ENCODE measurements at regions not wholly inside any gene's neighbourhood (a gene's known extent, or its start where the extent isn't known, plus 50 kb on each side); places are given as distances from the start of the nearest gene placed in this dataset.

- Histone ChIP-seq H2AFZ (ENCODE audit: low read length) (no peak overlapping the region), H3F3A (ENCODE audit: low read depth) (no peaks in the 10 kb centered on the region), H3K4me3 (ENCODE audit: low read length, poor library complexity, severe bottlenecking) (no peak overlapping the region), H3K9me3 (ENCODE audit: insufficient read depth, low read depth, low read length) (no peaks in the 10 kb centered on the region), H3K79me2 (ENCODE audit: insufficient read depth, low read length) (no peaks in the 10 kb centered on the region), H3K4me1 (ENCODE audit: insufficient read depth, low read length, poor library complexity, severe bottlenecking) (peaks cover 12% of the 10 kb centered on the region), H3K27me3 (ENCODE audit: insufficient read depth, low read length, poor library complexity, severe bottlenecking) (no peaks in the 10 kb centered on the region), H3K9me2 (replicated peaks; ENCODE audit: low read depth, low read length) (no peaks in the 10 kb centered on the region; the same call in 1 of the 2 replicates), H4K20me1 (ENCODE audit: insufficient read depth, low read length, poor library complexity, severe bottlenecking) (no peaks in the 10 kb centered on the region), H3K4me2 (ENCODE audit: low read depth, low read length, poor library complexity, severe bottlenecking) (no peak overlapping the region), H3K36me3 (ENCODE audit: insufficient read depth, low read length) (no peaks in the 10 kb centered on the region), H3K9ac (ENCODE audit: low read depth, low read length, poor library complexity, severe bottlenecking) (no peak overlapping the region)
- TF ChIP-seq EZH2phosphoT487 (IDR thresholded peaks at IDR 0.05; ENCODE audit: borderline replicate concordance), result no peak
- no peak for TF ChIP-seq CTCF (conservative IDR thresholded peaks at IDR 0.05; ENCODE audit: low read length)
Observed at GRCh38 chr12:46109343-46110222, 119.2 kb upstream of the SCAF11 start.

- Histone ChIP-seq H3K4me2 (ENCODE audit: low read depth, low read length, poor library complexity, severe bottlenecking) (no peak overlapping the region), H3K4me1 (ENCODE audit: insufficient read depth, low read length, poor library complexity, severe bottlenecking) (peaks cover 12% of the 10 kb centered on the region)
Observed at GRCh38 chr12:46108721-46109120, 118.3 kb upstream of the SCAF11 start.

GRCh38 chr12:46107591-46107990 is 117.2 kb upstream of the SCAF11 start:
- Histone ChIP-seq H3K4me1 (ENCODE audit: insufficient read depth, low read length, poor library complexity, severe bottlenecking) (peaks cover 12% of the 10 kb centered on the region), H3K9me3 (ENCODE audit: insufficient read depth, low read depth, low read length) (no peaks in the 10 kb centered on the region), H3K9ac (ENCODE audit: low read depth, low read length, poor library complexity, severe bottlenecking) (no peak overlapping the region)

More at GRCh38 chr12:46108721-46109120, 118.3 kb upstream of the SCAF11 start:
- H3K27me3 ChIP-seq (ENCODE audit: insufficient read depth, low read length, poor library complexity, severe bottlenecking), result no peaks in the 10 kb centered on the region
- no peak overlapping the region for H3K4me3 ChIP-seq (ENCODE audit: low read length, poor library complexity, severe bottlenecking)
- TF ChIP-seq CTCF (conservative IDR thresholded peaks at IDR 0.05; ENCODE audit: low read length) (no peak), EZH2phosphoT487 (IDR thresholded peaks at IDR 0.05; ENCODE audit: borderline replicate concordance) (no peak)
- no peaks in the 10 kb centered on the region for H3K36me3 ChIP-seq (ENCODE audit: insufficient read depth, low read length)
- H3F3A ChIP-seq (ENCODE audit: low read depth), result no peaks in the 10 kb centered on the region
- no peaks in the 10 kb centered on the region for H3K9me3 ChIP-seq (ENCODE audit: insufficient read depth, low read depth, low read length)
- no peak overlapping the region for H2AFZ ChIP-seq (ENCODE audit: low read length)
- no peaks in the 10 kb centered on the region for H4K20me1 ChIP-seq (ENCODE audit: insufficient read depth, low read length, poor library complexity, severe bottlenecking)
- H3K79me2 ChIP-seq (ENCODE audit: insufficient read depth, low read length), result no peaks in the 10 kb centered on the region
- no peak overlapping the region for H3K9ac ChIP-seq (ENCODE audit: low read depth, low read length, poor library complexity, severe bottlenecking)
- no peaks in the 10 kb centered on the region; the same call in 1 of the 2 replicates for H3K9me2 ChIP-seq (replicated peaks; ENCODE audit: low read depth, low read length)

More at GRCh38 chr12:46107591-46107990, 117.2 kb upstream of the SCAF11 start:
- Histone ChIP-seq H3F3A (ENCODE audit: low read depth) (no peaks in the 10 kb centered on the region), H3K4me2 (ENCODE audit: low read depth, low read length, poor library complexity, severe bottlenecking) (no peak overlapping the region), H3K79me2 (ENCODE audit: insufficient read depth, low read length) (no peaks in the 10 kb centered on the region), H4K20me1 (ENCODE audit: insufficient read depth, low read length, poor library complexity, severe bottlenecking) (no peaks in the 10 kb centered on the region), H3K4me3 (ENCODE audit: low read length, poor library complexity, severe bottlenecking) (no peak overlapping the region), H2AFZ (ENCODE audit: low read length) (no peak overlapping the region), H3K36me3 (ENCODE audit: insufficient read depth, low read length) (no peaks in the 10 kb centered on the region), H3K27me3 (ENCODE audit: insufficient read depth, low read length, poor library complexity, severe bottlenecking) (no peaks in the 10 kb centered on the region), H3K9me2 (replicated peaks; ENCODE audit: low read depth, low read length) (no peaks in the 10 kb centered on the region; the same call in 1 of the 2 replicates)
- TF ChIP-seq CTCF (conservative IDR thresholded peaks at IDR 0.05; ENCODE audit: low read length), result no peak
- TF ChIP-seq EZH2phosphoT487 (IDR thresholded peaks at IDR 0.05; ENCODE audit: borderline replicate concordance), result no peak
